HepG2 (cell line): ENCODE measurements at regions not wholly inside any gene's neighbourhood (a gene's known extent, or its start where the extent isn't known, plus 50 kb on each side); places are given as distances from the start of the nearest gene placed in this dataset.

Experiments used
- BCL3 ChIP-seq: sonication (generic); formaldehyde crosslinking; IDR thresholded peaks from 2 replicates; pipeline ENCODE4 v1.5.1; 2020; ENCODE audit warnings: mild to moderate bottlenecking, missing genetic modification reagents, moderate library complexity
- CHD4 ChIP-seq: fragments of 200-600 bp; sonication (generic); IDR thresholded peaks from 2 replicates; pipeline ENCODE4 v1.7.0; 2017; ENCODE audit warnings: mild to moderate bottlenecking, low read length, borderline replicate concordance
- EEA1 ChIP-seq: sonication (generic); formaldehyde crosslinking; IDR thresholded peaks from 2 replicates; pipeline ENCODE4 v1.5.1; 2020; ENCODE audit warnings: mild to moderate bottlenecking, missing genetic modification reagents, borderline replicate concordance
- MLXIP ChIP-seq: sonication (generic); formaldehyde crosslinking; IDR thresholded peaks from 2 replicates; pipeline ENCODE4 v1.9.0; 2021; ENCODE audit warnings: missing genetic modification reagents, borderline replicate concordance
- MYC ChIP-seq: sonication (generic); formaldehyde crosslinking; IDR thresholded peaks from 2 replicates; pipeline ENCODE4 v1.9.0; 2021; ENCODE audit warnings: missing genetic modification reagents, borderline replicate concordance
- NFIB ChIP-seq: sonication (generic); formaldehyde crosslinking; IDR thresholded peaks from 2 replicates; pipeline ENCODE4 v1.9.0; 2021; ENCODE audit warnings: missing genetic modification reagents, mild to moderate bottlenecking, borderline replicate concordance
- NFYC ChIP-seq: IDR thresholded peaks from 2 replicates; pipeline ENCODE4 v1.6.1; 2016; ENCODE audit warnings: missing genetic modification reagents, missing compliant biosample characterization
- SP140L ChIP-seq: sonication (generic); formaldehyde crosslinking; IDR thresholded peaks from 2 replicates; pipeline ENCODE4 v1.4.0; 2020; ENCODE audit warnings: missing genetic modification reagents, borderline replicate concordance
- ZBTB4 ChIP-seq: sonication (generic); formaldehyde crosslinking; IDR thresholded peaks from 2 replicates; pipeline ENCODE4 v1.4.0; 2020; ENCODE audit warnings: missing genetic modification reagents, mild to moderate bottlenecking, borderline replicate concordance
- ZNF121 ChIP-seq: sonication (generic); formaldehyde crosslinking; IDR thresholded peaks from 2 replicates; pipeline ENCODE4 v1.5.0; 2020; ENCODE audit warnings: mild to moderate bottlenecking, missing genetic modification reagents
- ZNF138 ChIP-seq: sonication (generic); formaldehyde crosslinking; IDR thresholded peaks from 2 replicates; pipeline ENCODE4 v1.5.0; 2020; ENCODE audit warnings: mild to moderate bottlenecking, low read depth, missing genetic modification reagents
- ZNF839 ChIP-seq: sonication (generic); formaldehyde crosslinking; IDR thresholded peaks from 2 replicates; pipeline ENCODE4 v1.4.0; 2020; ENCODE audit warnings: missing genetic modification reagents, mild to moderate bottlenecking, borderline replicate concordance
- TF ChIP-seq, protein P1 (sequence below): sonication (generic); formaldehyde crosslinking; IDR thresholded peaks from 2 replicates; pipeline ENCODE4 v1.5.1; 2020; ENCODE audit warnings: missing genetic modification reagents, mild to moderate bottlenecking, borderline replicate concordance
- TF ChIP-seq, protein P2 (sequence below): sonication (generic); formaldehyde crosslinking; IDR thresholded peaks from 2 replicates; pipeline ENCODE4 v1.4.0; 2020; ENCODE audit warnings: missing genetic modification reagents, borderline replicate concordance

DNA sequence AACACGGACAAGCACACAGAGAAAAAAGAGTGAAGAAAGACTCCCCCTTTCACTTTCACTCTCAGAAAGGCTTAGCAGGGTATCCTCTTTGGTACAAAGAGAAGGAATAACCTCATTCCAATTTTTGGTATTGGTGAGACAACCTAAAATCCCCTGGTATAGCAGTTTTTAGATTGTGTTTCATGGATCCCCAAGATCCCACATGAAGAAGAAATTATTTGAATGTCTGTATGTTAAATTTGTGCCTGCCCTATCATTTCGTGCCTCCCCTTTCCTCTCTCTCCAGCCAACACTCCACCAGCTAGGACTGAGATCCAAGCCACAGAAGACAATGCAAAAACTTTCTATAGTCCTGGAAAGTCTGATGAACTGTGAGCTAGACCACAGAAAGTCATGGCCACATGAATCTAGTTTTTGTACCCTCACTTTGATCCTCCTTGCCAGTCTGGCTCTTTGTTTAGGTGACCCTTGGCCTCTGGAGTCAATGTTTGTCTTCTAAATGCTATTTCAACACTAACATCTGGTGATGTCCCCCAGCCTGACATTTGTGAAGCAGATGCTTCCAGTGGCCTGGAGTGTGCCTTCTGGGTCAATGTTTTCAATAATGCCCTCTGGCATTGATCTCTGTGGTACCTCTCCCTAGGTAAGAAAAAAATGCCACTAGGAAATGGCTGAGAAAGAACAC, 181.9 kb upstream of the BMP4 start (continued):
- TF ChIP-seq NFYC (CRISPR knock-in tag) (0 out of 2 replicates have a peak, but pooled peaks have one; percentile 8), EEA1 (CRISPR knock-in tag) (no peak), CHD4 (peak; percentile 13; the same call in 1 of the 2 replicates), BCL3 (CRISPR knock-in tag) (peak; percentile 37; the same call in 1 of the 2 replicates), MYC (CRISPR knock-in tag) (peak; percentile 66; the same call in 1 of the 2 replicates), MLXIP (CRISPR knock-in tag) (0 out of 2 replicates have a peak, but pooled peaks have one; percentile 35), NFIB (no peak), ZNF839 (CRISPR knock-in tag) (no peak), SP140L (CRISPR knock-in tag) (no peak), ZNF138 (CRISPR knock-in tag) (no peak), ZBTB4 (peak; percentile 74; the same call in 1 of the 2 replicates), ZNF121 (CRISPR knock-in tag) (0 out of 2 replicates have a peak, but pooled peaks have one; percentile 12)
- TF ChIP-seq, protein P1, sequence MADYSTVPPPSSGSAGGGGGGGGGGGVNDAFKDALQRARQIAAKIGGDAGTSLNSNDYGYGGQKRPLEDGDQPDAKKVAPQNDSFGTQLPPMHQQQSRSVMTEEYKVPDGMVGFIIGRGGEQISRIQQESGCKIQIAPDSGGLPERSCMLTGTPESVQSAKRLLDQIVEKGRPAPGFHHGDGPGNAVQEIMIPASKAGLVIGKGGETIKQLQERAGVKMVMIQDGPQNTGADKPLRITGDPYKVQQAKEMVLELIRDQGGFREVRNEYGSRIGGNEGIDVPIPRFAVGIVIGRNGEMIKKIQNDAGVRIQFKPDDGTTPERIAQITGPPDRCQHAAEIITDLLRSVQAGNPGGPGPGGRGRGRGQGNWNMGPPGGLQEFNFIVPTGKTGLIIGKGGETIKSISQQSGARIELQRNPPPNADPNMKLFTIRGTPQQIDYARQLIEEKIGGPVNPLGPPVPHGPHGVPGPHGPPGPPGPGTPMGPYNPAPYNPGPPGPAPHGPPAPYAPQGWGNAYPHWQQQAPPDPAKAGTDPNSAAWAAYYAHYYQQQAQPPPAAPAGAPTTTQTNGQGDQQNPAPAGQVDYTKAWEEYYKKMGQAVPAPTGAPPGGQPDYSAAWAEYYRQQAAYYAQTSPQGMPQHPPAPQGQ (CRISPR knock-in tag) = no peak
- TF ChIP-seq, protein P2, sequence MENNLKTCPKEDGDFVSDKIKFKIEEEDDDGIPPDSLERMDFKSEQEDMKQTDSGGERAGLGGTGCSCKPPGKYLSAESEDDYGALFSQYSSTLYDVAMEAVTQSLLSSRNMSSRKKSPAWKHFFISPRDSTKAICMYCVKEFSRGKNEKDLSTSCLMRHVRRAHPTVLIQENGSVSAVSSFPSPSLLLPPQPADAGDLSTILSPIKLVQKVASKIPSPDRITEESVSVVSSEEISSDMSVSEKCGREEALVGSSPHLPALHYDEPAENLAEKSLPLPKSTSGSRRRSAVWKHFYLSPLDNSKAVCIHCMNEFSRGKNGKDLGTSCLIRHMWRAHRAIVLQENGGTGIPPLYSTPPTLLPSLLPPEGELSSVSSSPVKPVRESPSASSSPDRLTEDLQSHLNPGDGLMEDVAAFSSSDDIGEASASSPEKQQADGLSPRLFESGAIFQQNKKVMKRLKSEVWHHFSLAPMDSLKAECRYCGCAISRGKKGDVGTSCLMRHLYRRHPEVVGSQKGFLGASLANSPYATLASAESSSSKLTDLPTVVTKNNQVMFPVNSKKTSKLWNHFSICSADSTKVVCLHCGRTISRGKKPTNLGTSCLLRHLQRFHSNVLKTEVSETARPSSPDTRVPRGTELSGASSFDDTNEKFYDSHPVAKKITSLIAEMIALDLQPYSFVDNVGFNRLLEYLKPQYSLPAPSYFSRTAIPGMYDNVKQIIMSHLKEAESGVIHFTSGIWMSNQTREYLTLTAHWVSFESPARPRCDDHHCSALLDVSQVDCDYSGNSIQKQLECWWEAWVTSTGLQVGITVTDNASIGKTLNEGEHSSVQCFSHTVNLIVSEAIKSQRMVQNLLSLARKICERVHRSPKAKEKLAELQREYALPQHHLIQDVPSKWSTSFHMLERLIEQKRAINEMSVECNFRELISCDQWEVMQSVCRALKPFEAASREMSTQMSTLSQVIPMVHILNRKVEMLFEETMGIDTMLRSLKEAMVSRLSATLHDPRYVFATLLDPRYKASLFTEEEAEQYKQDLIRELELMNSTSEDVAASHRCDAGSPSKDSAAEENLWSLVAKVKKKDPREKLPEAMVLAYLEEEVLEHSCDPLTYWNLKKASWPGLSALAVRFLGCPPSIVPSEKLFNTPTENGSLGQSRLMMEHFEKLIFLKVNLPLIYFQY (CRISPR knock-in tag) = no peak
